Common myeloid progenitor, CD34-positive (primary cell): ENCODE measurements at regions not wholly inside any gene's neighbourhood (a gene's known extent, or its start where the extent isn't known, plus 50 kb on each side); places are given as distances from the start of the nearest gene placed in this dataset.

ENCODE experiments used
- CTCF ChIA-PET: fragments of 350-600 bp; sonication (Branson Sonifier 250); formaldehyde crosslinking; loops from one replicate; lab custom pipeline; 2021; ENCODE audit warnings: antibody characterized with exemption; lab: Charles Lee
- POLR2A ChIA-PET: fragments of 350-600 bp; sonication (Branson Sonifier 250); formaldehyde crosslinking; loops from one replicate; lab custom pipeline; 2021; ENCODE audit warnings: antibody characterized with exemption; lab: Charles Lee
- DNase-seq, 3 donors: peaks; one replicate each; pipeline versions ENCODE4 v3.0.0 to v3.0.0-alpha.2; 2013
- H3K27ac ChIP-seq, 2 experiments: 1 replicate in 1 of 2; 2 replicates in 1 of 2; pipeline ENCODE4 v1.7.0; 2013; ENCODE audit warnings: inconsistent platforms in 2 of 2, low read length in 2 of 2, mild to moderate bottlenecking in 2 of 2, low read depth in 1 of 2, moderate library complexity in 1 of 2; ENCODE audit not compliant: severe bottlenecking in 2 of 2, insufficient read depth in 1 of 2, poor library complexity in 1 of 2
- H3K27me3 ChIP-seq, 5 experiments: replicated peaks in 2 of 5; 1 replicate in 3 of 5; 2 replicates in 2 of 5; pipeline versions ENCODE4 v1.6.1 to v1.7.0; 2013; ENCODE audit warnings: low read length in 4 of 5, mild to moderate bottlenecking in 2 of 5, moderate library complexity in 2 of 5, inconsistent platforms in 1 of 5; ENCODE audit not compliant: insufficient read depth in 5 of 5, control insufficient read depth in 4 of 5
- H3K36me3 ChIP-seq, 4 experiments: 1 replicate in 2 of 4; 2 replicates in 2 of 4; pipeline versions ENCODE4 v1.6.1 to v1.7.0; 2013; ENCODE audit warnings: low read length in 3 of 4, control low read depth in 1 of 4, mild to moderate bottlenecking in 1 of 4; ENCODE audit not compliant: control insufficient read depth in 4 of 4, insufficient read depth in 4 of 4
- H3K4me1 ChIP-seq, 4 experiments: 1 replicate in 3 of 4; 2 replicates in 1 of 4; pipeline versions ENCODE4 v1.6.1 to v1.7.1; 2013; ENCODE audit warnings: low read length in 3 of 4, mild to moderate bottlenecking in 3 of 4, control low read depth in 1 of 4, inconsistent platforms in 1 of 4, moderate library complexity in 1 of 4; ENCODE audit not compliant: control insufficient read depth in 4 of 4, insufficient read depth in 4 of 4; ENCODE audit errors: control extremely low read depth in 1 of 4
- H3K4me3 ChIP-seq, 7 experiments: 1 replicate in 4 of 7; 2 replicates in 3 of 7; pipeline versions ENCODE4 v1.5.1 to v1.7.0; 2013; ENCODE audit warnings: mild to moderate bottlenecking in 7 of 7, low read length in 6 of 7, moderate library complexity in 6 of 7, inconsistent platforms in 2 of 7, low read depth in 2 of 7, control low read depth in 1 of 7; ENCODE audit not compliant: insufficient read depth in 4 of 7, control insufficient read depth in 1 of 7; ENCODE audit errors: extremely low read depth in 1 of 7
- H3K9me3 ChIP-seq, 5 experiments: 1 replicate in 4 of 5; 2 replicates in 1 of 5; pipeline versions ENCODE4 v1.6.1 to v1.7.1; 2013; ENCODE audit warnings: low read length in 4 of 5, mild to moderate bottlenecking in 2 of 5, inconsistent platforms in 1 of 5, low read depth in 1 of 5, moderate library complexity in 1 of 5; ENCODE audit not compliant: control insufficient read depth in 4 of 5, insufficient read depth in 2 of 5; ENCODE audit errors: control extremely low read depth in 1 of 5
- WGBS: methylation state at CpG from one replicate; pipeline ENCODE4 v1.1.5; 2013; ENCODE audit not compliant: insufficient coverage; 5-methylcytosine and 5-hydroxymethylcytosine counted together

DNA sequence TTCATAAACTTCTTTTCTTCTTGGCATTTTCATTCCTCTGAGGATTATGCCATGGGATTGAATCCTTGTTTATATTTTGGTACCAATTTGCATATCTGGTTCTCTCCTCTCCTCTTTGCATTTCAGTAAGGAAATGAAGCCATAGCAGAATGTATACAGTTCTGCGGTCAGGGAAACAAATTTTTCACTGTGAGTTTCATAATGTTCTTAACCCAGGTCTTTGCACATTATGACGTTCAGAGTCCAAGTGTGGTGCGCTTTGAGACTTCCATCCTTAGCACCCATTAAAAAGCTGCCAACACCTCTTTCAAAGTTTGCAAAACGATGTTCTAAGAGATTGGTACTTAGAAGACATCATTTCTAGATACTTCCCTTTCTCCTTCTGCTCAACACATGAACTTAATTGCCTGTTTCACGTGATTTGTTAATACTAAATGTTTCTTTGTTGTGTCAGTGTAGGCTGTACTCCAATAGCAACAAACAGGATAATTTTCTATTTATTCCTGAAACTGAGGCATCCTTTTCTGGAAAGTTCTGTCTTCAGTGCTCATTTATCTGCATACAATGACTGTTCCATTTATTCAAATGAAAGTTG is 953.1 kb upstream of the NR2F2 start:
- Histone ChIP-seq H3K9me3 (no peaks in the 10 kb centered on the region), H3K4me1 (no peaks in the 10 kb centered on the region), H3K27me3 (peaks cover 0 to 13% (median 4%) of the 10 kb centered on the region in 5 experiments), H3K36me3 (no peaks in the 10 kb centered on the region), H3K4me3 (no peak overlapping the region), H3K27ac (no peak overlapping the region)
- no peak for DNase-seq
- 95% methylated on average over 3 of the region's 5 CpGs for whole genome bisulfite sequencing
- CTCF ChIA-PET = no interaction called here
- POLR2A ChIA-PET = no interaction called here

DNA sequence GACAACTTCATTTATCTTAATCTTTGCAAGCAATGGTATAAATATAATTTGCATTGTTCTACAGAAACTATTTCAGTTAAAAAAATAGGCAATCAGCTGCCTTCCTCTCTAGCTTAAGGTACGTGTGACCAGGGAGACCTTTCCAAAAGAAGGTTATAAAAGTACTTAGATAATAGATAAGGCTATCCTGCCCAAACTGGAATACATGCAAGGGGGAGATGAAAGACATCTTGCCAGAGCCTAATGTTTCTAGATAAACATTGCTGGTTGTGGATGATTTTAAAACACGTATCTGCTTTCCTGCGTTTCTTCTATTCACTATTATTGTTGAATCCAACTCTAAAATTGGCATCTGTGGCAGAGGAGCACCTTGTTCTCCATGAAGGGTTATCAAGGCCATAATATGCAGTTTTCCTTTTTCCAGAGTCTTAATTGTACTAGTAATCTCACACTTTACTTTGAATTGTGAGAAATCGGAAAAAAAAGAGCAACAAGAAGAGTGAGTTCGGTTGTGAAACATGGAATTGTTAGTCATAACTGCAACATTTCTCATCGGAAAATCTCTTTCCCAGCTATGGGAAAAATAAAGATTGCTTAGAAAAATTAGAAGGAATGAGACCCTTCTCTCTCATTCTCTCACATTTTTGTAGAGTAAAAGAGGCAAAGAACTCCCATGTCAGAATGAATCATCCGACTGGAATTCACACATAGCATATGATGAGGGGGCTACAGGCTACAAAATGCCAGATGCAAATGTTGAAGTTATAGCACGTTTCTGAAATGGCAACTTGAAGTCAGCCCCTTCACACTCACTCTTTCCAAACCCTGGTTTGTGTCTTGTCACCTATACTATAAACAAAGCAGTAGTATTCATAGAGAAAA is 936.1 kb upstream of the NR2F2 start:
- 71% methylated on average over 4 of the region's 8 CpGs for WGBS
- Histone ChIP-seq H3K27me3 (peaks cover 0 to 10% (median 2%) of the 10 kb centered on the region in 5 experiments), H3K36me3 (no peaks in the 10 kb centered on the region), H3K9me3 (peaks cover 0 to 4% (median 0%) of the 10 kb centered on the region in 5 experiments), H3K27ac (no peak overlapping the region), H3K4me3 (no peak overlapping the region), H3K4me1 (no peaks in the 10 kb centered on the region)
- ChIA-PET POLR2A (no interaction called here), CTCF (no interaction called here)
- no peak for DNase-seq

DNA sequence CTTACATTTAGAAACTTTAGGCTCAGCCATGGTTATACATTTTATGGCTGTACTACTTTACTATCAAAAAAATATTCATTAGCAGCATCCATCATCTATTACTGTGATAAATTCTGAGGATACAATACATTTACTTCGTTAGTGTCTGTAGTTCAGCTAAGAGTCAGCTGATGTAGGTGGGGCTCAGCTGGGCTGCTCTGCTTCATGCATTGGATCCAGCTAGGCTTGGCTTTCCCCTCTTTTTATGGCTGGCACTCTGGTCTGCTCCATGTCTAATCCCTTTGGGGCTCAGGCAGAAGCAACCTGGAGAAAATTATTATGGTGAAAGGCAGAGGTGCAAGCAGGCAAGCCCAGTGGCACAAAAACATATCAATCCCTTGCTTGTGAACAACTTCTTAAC is 930.1 kb upstream of the NR2F2 start:
- H3K27me3 ChIP-seq = peaks cover 0 to 21% (median 5%) of the 10 kb centered on the region in 5 experiments
- no CpG with 5 or more reads among the region's 1 CpG for WGBS

DNA sequence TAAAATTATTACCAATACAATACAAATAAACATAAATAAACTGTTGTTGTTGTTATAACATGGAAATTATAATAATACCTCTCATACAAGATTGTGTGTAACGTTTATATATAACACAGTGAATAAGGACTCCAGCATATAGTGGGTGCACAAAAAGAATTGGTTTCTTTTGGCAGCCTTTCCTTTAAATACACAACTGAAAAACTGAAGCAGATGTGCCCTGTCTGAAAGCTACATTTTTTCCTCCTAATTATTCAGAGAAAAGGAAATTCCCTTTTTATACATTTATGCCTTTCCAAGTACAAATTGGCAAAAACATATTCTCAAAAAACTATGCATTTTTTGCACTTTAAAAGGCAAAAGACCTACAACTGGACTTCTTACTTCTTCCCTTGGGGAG is 928.9 kb upstream of the NR2F2 start:
- Histone ChIP-seq H3K4me3 (no peak overlapping the region), H3K4me1 (no peaks in the 10 kb centered on the region), H3K36me3 (no peaks in the 10 kb centered on the region), H3K27ac (no peak overlapping the region), H3K27me3 (peaks cover 0 to 22% (median 5%) of the 10 kb centered on the region in 5 experiments), H3K9me3 (no peaks in the 10 kb centered on the region)
- ChIA-PET POLR2A (no interaction called here), CTCF (no interaction called here)
- no peak for DNase-seq
- WGBS = no CpG with 5 or more reads among the region's 1 CpG

More for the DNA sequence above, 930.1 kb upstream of the NR2F2 start:
- Histone ChIP-seq H3K9me3 (no peaks in the 10 kb centered on the region), H3K4me1 (no peaks in the 10 kb centered on the region), H3K4me3 (no peak overlapping the region), H3K27ac (no peak overlapping the region), H3K36me3 (no peaks in the 10 kb centered on the region)
- CTCF ChIA-PET = no interaction called here
- POLR2A ChIA-PET = no interaction called here
- no peak for DNase-seq

DNA sequence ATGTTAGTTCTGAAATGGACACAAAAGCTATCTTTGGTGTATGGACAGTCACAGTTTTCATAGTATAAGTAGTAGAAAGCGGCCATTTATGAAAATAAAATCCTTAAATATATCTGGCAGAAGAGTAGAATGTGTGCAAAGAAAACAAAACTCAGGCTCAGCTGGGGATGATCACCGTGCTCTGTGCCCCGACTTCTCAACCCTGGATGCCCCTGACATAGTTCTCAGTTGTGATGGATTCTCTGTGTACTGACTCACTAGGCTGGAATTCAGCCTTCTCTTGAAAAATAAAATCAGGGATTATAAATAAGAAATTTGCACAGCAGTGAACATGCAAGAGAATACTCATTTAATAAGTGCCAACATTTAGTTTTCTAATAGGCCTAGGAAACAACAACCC is 925.1 kb upstream of the NR2F2 start:
- H3K27ac ChIP-seq = no peak overlapping the region
- 97% methylated on average over 3 of the region's 3 CpGs for WGBS
- DNase-seq = no peak
- peaks cover 0 to 31% (median 9%) of the 10 kb centered on the region in 5 experiments for H3K27me3 ChIP-seq
- no peaks in the 10 kb centered on the region for H3K36me3 ChIP-seq
- ChIA-PET POLR2A (no interaction called here), CTCF (no interaction called here)
- H3K4me3 ChIP-seq = no peak overlapping the region
- H3K4me1 ChIP-seq = no peaks in the 10 kb centered on the region
- no peaks in the 10 kb centered on the region for H3K9me3 ChIP-seq

DNA sequence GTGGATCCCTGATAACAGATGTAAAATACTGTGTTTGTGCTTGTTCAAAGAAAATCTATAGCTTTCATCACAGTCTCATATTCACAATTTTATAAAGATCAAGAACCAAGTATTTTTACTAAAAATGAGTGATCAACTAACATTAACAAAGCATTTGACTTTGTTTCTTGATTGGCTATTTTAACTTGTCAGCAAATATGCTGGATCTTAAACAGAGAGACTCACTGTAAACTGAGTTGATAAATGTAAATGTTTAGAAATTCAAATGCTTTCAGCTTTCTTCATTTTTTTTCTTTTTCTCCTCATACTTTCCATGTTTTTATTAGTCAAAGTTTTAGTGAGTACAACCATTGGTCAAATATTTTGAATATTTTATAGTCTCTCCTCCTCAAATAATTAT is 923.0 kb upstream of the NR2F2 start:
- POLR2A ChIA-PET = no interaction called here
- no peak for DNase-seq
- peaks cover 0 to 36% (median 12%) of the 10 kb centered on the region in 5 experiments for H3K27me3 ChIP-seq
- H3K36me3 ChIP-seq = no peaks in the 10 kb centered on the region
- H3K4me3 ChIP-seq = no peak overlapping the region
- no peak overlapping the region for H3K27ac ChIP-seq
- H3K9me3 ChIP-seq = peaks cover 0 to 6% (median 0%) of the 10 kb centered on the region in 5 experiments
- no peaks in the 10 kb centered on the region for H3K4me1 ChIP-seq
- CTCF ChIA-PET = no interaction called here

DNA sequence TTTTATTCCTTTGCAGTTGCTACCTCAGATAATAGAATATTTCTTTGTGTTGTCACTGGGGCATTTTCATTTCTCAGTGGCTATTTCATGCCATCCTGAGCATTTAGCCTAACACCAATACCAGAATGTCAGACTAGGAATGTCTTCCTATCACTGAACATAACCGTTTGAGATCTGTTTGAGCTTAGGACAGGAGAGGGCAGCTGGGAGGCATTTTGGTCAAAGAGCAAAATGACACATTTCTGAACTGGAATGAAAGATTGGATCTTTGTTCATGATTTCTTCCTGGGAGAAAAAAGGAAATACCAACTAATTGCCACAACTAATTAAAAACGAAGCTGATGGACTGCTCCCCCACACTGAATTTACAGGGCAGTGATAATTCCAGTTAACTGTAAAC is 921.3 kb upstream of the NR2F2 start:
- peaks cover 0 to 6% (median 0%) of the 10 kb centered on the region in 5 experiments for H3K9me3 ChIP-seq
- DNase-seq = no peak
- ChIA-PET CTCF (no interaction called here), POLR2A (no interaction called here)
- H3K27ac ChIP-seq = no peak overlapping the region
- no peak overlapping the region for H3K4me3 ChIP-seq
- H3K27me3 ChIP-seq = peaks cover 0 to 31% (median 15%) of the 10 kb centered on the region in 5 experiments
- H3K4me1 ChIP-seq = no peaks in the 10 kb centered on the region
- WGBS = no CpG with 5 or more reads among the region's 2 CpGs
- no peaks in the 10 kb centered on the region for H3K36me3 ChIP-seq
